ENCODE measurements at regions not wholly inside any gene's neighbourhood (a gene's known extent, or its start where the extent isn't known, plus 50 kb on each side); places are given as distances from the start of the nearest gene placed in this dataset.
"Not testable (repeated sequence)": the region's sequence is repeated elsewhere in the genome, so short reads cannot be mapped to it uniquely, and the experiment has no call there.

DNA sequence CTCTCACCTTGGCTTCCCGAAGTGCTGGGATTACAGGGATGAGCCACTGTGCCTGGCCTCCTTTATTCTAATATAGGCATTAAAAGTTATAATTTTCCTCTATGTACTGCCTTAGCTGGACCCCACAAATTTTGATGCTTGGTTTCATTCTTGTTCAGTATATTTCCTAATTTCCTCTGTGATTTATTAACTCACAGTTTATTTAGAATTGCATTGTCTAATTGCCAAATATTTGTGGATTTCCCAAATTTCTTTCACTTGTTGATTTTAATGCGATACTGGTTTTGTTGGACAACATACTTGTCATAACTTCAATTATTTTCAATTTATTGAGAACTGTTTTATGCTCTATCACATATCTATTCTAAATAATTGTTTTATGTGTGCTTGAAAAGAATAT, 366.0 kb downstream of the OMA1 start:
- ChIA-PET CTCF (interaction anchor here (1.3 kb wide), 1 partner anchor 9 kb away, joined by 3 read pairs; no protein-coding TSS in a partner anchor), POLR2A (no interaction called here)
- DNase-seq (ENCODE audit: extremely low spot score) = no peak
- TF ChIP-seq, protein P1, sequence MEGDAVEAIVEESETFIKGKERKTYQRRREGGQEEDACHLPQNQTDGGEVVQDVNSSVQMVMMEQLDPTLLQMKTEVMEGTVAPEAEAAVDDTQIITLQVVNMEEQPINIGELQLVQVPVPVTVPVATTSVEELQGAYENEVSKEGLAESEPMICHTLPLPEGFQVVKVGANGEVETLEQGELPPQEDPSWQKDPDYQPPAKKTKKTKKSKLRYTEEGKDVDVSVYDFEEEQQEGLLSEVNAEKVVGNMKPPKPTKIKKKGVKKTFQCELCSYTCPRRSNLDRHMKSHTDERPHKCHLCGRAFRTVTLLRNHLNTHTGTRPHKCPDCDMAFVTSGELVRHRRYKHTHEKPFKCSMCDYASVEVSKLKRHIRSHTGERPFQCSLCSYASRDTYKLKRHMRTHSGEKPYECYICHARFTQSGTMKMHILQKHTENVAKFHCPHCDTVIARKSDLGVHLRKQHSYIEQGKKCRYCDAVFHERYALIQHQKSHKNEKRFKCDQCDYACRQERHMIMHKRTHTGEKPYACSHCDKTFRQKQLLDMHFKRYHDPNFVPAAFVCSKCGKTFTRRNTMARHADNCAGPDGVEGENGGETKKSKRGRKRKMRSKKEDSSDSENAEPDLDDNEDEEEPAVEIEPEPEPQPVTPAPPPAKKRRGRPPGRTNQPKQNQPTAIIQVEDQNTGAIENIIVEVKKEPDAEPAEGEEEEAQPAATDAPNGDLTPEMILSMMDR (IDR thresholded peaks at IDR 0.05; ENCODE audit: control extremely low read depth, extremely low read depth, low read depth, missing control alignments) = no peak

- CTCF ChIA-PET = interaction anchor here (3.5 kb wide), 1 partner anchor 12 kb away, joined by 13 read pairs; no protein-coding TSS in a partner anchor
- DNase-seq (ENCODE audit: extremely low spot score); POLR2A ChIA-PET: not testable (repeated sequence)
Measured at GRCh38 chr1:58169160-58169559, 377.4 kb downstream of the OMA1 start.

DNA sequence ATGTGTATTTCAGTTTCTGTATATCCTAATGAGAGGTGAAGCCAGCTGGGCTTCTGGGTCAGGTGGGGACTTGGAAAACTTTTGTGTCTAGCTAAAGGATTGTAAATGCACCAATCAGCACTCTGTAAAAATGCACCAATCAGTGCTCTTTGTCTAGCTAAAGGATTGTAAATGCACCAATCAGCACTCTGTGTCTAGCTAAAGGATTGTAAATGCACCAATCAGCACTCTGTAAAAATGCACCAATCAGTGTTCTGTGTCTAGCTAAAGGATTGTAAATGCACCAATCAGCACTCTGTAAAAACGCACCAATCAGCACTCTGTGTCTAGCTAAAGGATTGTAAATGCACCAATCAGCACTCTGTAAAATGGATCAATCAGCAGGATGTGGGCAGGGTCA, 379.4 kb downstream of the OMA1 start:
- POLR2A ChIA-PET; DNase-seq (ENCODE audit: extremely low spot score): not testable (repeated sequence)
- CTCF ChIA-PET = interaction anchor here (3.5 kb wide), 1 partner anchor 10 kb away, joined by 13 read pairs; no protein-coding TSS in a partner anchor

DNA sequence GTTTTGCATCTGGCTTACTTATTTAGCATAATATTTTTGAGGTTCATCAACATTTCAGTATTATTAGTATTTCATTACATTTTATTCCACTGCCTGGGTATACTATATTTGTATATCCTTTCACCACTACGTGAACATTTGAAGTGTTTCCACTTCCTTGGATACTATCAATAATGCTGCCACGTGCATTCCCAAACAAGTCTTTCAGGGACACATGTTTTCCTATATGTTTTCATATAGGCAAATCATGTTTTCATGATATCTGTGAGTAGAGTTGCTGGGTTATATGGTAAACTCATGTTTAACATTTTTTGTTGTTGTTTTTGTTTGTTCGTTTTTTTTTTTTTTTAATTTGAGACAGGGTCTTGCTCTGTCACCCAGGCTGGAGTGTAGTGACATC, 380.1 kb downstream of the OMA1 start:
- no peak for DNase-seq (ENCODE audit: extremely low spot score)
- CTCF ChIA-PET = interaction anchor here (1.2 to 3.5 kb wide), 2 partner anchors 9 to 13 kb away, joined by 3 to 13 read pairs; no protein-coding TSS in a partner anchor

DNA sequence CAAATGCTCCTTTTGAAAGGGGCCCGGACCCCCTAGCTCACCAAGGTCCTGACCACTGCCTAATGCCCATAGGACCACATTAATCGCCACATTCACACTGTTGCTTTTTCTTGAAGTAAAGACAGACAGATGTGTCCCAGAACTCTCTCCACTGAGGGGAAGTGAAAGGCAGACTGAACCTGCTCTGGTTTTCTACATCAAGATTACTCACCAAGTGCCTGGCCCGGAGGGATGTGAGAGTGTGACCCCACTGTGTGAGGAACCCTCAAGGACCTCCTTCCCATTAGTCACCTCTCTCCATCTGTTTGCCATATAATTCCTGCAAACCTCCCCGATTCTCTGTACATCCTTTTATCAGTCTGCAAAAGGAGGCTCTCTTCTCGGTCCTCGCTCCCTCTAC, 381.5 kb downstream of the OMA1 start:
- TF ChIP-seq, protein P1 (IDR thresholded peaks at IDR 0.05; ENCODE audit: control extremely low read depth, extremely low read depth, low read depth, missing control alignments) = no peak
- ChIA-PET CTCF (interaction anchor here (1.2 kb wide), 2 partner anchors 9 to 31 kb away, joined by 3 read pairs; no protein-coding TSS in a partner anchor), POLR2A (no interaction called here)
- peak; percentile 17 for DNase-seq (ENCODE audit: extremely low spot score)

More for the DNA sequence above, 380.1 kb downstream of the OMA1 start:
- POLR2A ChIA-PET = no interaction called here
- TF ChIP-seq, protein P1 (IDR thresholded peaks at IDR 0.05; ENCODE audit: control extremely low read depth, extremely low read depth, low read depth, missing control alignments) = no peak

- TF ChIP-seq, protein P1 (IDR thresholded peaks at IDR 0.05; ENCODE audit: control extremely low read depth, extremely low read depth, low read depth, missing control alignments) = peak; percentile 69
- ChIA-PET CTCF (interaction anchor here (0.9 to 1.7 kb wide), 7 partner anchors 10 to 324 kb away, joined by 3 to 7 read pairs (median 3); no protein-coding TSS in a partner anchor), POLR2A (no interaction called here)
- DNase-seq (ENCODE audit: extremely low spot score) = no peak
Measured at GRCh38 chr1:58162952-58163550, 383.5 kb downstream of the OMA1 start.

DNA sequence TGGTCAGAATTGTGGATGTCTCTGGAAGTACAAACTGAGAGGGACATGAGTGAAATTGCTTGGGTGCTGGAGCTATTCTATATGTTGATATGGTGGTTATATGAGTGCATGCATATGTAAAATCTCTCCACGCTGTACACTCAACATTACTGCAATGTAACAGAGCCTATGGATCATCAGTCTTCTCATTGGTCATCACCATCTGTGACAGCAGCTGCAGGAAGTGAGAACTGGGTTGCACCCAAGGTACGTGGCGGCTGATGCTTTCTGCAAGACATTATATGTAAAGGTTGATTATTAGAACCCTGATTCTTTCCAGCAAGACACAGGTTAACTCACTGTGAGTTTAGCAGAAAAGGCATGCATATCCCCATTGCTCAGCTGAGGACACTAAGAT, 387.1 kb downstream of the OMA1 start:
- CTCF ChIA-PET = interaction anchor here (2.4 to 4.1 kb wide), 3 partner anchors 8 to 22 kb away, joined by 8 to 13 read pairs (median 9); no protein-coding TSS in a partner anchor
- TF ChIP-seq, protein P1 (IDR thresholded peaks at IDR 0.05; ENCODE audit: control extremely low read depth, extremely low read depth, low read depth, missing control alignments) = no peak
- POLR2A ChIA-PET = no interaction called here
- no peak for DNase-seq (ENCODE audit: extremely low spot score)

Data from GM10248 (cell line).